Gastroesophageal sphincter (tissue), 4 donors: ENCODE measurements at regions not wholly inside any gene's neighbourhood (a gene's known extent, or its start where the extent isn't known, plus 50 kb on each side); places are given as distances from the start of the nearest gene placed in this dataset.

Source experiments
- ATAC-seq: fragments of 150-250 bp; one replicate; pipeline ENCODE4 v1.9.1; 2016; ENCODE audit warnings: mild to moderate bottlenecking, moderate library complexity
- H3K27ac ChIP-seq, 4 donors: fragments of 200-600 bp; sonication (generic) in 3 of 4; 1 replicate in 3 of 4; 2 replicates in 1 of 4; pipeline ENCODE4 v1.5.1; 2016 to 2019
- H3K27me3 ChIP-seq: fragments of 200-600 bp; sonication (generic); one replicate; pipeline ENCODE4 v1.5.1; 2019
- H3K36me3 ChIP-seq, 2 donors: fragments of 200-600 bp; sonication (generic); one replicate each; pipeline ENCODE4 v1.5.1; 2019; ENCODE audit warnings: control low read depth in 1 of 2
- H3K4me1 ChIP-seq, 3 donors: fragments of 200-600 bp; sonication (generic); 1 replicate in 2 of 3; 2 replicates in 1 of 3; pipeline ENCODE4 v1.5.1; 2016 to 2019; ENCODE audit warnings: control low read depth in 2 of 3
- H3K4me3 ChIP-seq, 2 donors: fragments of 200-600 bp; sonication (generic); one replicate each; pipeline ENCODE4 v1.5.1; 2019; ENCODE audit warnings: mild to moderate bottlenecking in 1 of 2, moderate library complexity in 1 of 2
- H3K9me3 ChIP-seq, 3 donors: fragments of 200-600 bp; sonication (generic); one replicate each; pipeline ENCODE4 v1.5.1; 2017 to 2019; ENCODE audit warnings: control low read depth in 2 of 3
- EP300 ChIP-seq: sonication (generic); formaldehyde crosslinking; IDR thresholded peaks from one replicate; pipeline ENCODE4 v1.6.1; 2017; ENCODE audit warnings: antibody characterized with exemption, mild to moderate bottlenecking
- POLR2A ChIP-seq, 2 donors: fragments of 450-650 bp; IDR thresholded peaks; one replicate each; pipeline ENCODE4 v1.6.1; 2017; ENCODE audit warnings: antibody characterized with exemption in 2 of 2, mild to moderate bottlenecking in 2 of 2, moderate library complexity in 1 of 2
- POLR2AphosphoS5 ChIP-seq: sonication (generic); formaldehyde crosslinking; IDR thresholded peaks from one replicate; pipeline ENCODE4 v1.6.1; 2017; ENCODE audit warnings: antibody characterized with exemption
- WGBS, 2 donors: methylation state at CpG; one replicate each; pipeline ENCODE4 v1.1.5; 2018; ENCODE audit warnings: low coverage in 1 of 2; 5-methylcytosine and 5-hydroxymethylcytosine counted together
- TF ChIP-seq, protein P1 (sequence below), 4 experiments: fragments of 200-600 bp in 2 of 4; fragments of 450-650 bp in 2 of 4; sonication (generic) in 1 of 4; IDR thresholded peaks; one replicate each; pipeline ENCODE4 v1.5.1; 2017 to 2019; ENCODE audit warnings: antibody characterized with exemption in 4 of 4, mild to moderate bottlenecking in 2 of 4, moderate library complexity in 2 of 4

DNA sequence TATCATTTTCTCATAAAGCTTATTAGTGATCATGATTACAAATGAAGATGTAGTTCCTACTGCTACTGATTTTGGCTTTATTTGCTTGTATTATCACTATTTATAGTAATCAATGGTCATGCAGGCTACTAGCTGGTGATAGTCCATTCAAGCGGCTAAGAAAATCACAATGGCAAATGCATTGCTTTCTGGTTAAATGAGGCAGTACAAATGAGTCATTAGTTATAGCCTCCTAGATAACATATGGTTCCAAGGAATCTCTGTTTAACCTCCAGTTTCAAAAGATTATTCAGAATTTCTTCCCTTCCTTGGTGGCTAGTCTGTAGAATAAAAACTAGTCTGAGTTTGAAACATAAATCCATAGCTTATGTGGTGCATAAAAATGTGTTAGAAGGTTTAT is 141.3 kb upstream of the HTR2A start:
- H3K27me3 ChIP-seq: no peaks in the 10 kb centered on the region
- TF ChIP-seq POLR2A (IDR thresholded peaks at IDR 0.05) (no peak), EP300 (no peak), POLR2AphosphoS5 (no peak)
- TF ChIP-seq, protein P1, sequence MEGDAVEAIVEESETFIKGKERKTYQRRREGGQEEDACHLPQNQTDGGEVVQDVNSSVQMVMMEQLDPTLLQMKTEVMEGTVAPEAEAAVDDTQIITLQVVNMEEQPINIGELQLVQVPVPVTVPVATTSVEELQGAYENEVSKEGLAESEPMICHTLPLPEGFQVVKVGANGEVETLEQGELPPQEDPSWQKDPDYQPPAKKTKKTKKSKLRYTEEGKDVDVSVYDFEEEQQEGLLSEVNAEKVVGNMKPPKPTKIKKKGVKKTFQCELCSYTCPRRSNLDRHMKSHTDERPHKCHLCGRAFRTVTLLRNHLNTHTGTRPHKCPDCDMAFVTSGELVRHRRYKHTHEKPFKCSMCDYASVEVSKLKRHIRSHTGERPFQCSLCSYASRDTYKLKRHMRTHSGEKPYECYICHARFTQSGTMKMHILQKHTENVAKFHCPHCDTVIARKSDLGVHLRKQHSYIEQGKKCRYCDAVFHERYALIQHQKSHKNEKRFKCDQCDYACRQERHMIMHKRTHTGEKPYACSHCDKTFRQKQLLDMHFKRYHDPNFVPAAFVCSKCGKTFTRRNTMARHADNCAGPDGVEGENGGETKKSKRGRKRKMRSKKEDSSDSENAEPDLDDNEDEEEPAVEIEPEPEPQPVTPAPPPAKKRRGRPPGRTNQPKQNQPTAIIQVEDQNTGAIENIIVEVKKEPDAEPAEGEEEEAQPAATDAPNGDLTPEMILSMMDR (IDR thresholded peaks at IDR 0.05): no peak
- no peaks in the 10 kb centered on the region for H3K36me3 ChIP-seq
- H3K9me3 ChIP-seq: no peaks in the 10 kb centered on the region
- no peak for ATAC-seq
- H3K4me3 ChIP-seq: no peak overlapping the region
- H3K27ac ChIP-seq: no peak overlapping the region
- 100% methylated on average over 1 of the region's 1 CpG for WGBS, 2 donors
- no peaks in the 10 kb centered on the region for H3K4me1 ChIP-seq

DNA sequence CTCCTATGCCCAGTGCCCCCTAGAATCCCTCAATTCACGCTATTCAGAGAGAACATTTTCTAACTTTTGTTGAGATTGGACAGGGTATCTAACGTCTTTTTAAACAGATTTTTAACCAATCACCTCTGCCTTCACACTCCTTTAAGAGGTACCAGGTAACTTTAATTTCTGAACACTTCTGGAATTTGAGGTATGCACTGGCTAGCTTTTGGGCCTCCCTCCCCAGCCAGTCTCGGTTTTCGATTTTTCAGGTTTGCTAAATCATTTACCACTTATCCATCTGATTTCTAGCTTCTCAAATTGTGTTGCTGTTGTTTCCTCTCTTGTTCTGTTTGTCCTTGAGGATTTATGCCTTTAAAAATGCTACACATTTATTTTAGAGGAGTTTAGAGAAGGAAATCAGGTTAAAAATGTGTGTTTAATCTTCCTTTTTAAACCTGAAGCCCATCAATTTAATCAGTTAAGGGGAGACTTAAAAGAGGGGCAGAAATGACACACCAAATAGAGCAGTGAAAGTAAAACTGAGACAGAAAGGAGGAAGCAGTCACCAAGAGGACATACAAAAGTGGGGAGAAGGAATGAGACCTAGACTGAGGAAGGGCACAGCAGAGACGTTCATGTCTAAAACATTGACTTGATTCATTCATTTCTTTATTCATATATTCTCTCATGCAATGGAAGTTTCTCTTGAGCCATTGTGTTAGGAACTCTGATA is 139.6 kb upstream of the HTR2A start:
- Histone ChIP-seq H3K36me3 (no peaks in the 10 kb centered on the region), H3K4me3 (no peak overlapping the region), H3K4me1 (no peaks in the 10 kb centered on the region), H3K27ac (no peak overlapping the region), H3K27me3 (no peaks in the 10 kb centered on the region), H3K9me3 (no peaks in the 10 kb centered on the region)
- WGBS, 2 donors: 77 to 90% methylated on average over 5 of the region's 5 CpGs
- ATAC-seq: no peak
- no peak for TF ChIP-seq EP300
- no peak for TF ChIP-seq POLR2A (IDR thresholded peaks at IDR 0.05)
- TF ChIP-seq, protein P1 (IDR thresholded peaks at IDR 0.05): no peak
- no peak for TF ChIP-seq POLR2AphosphoS5

DNA sequence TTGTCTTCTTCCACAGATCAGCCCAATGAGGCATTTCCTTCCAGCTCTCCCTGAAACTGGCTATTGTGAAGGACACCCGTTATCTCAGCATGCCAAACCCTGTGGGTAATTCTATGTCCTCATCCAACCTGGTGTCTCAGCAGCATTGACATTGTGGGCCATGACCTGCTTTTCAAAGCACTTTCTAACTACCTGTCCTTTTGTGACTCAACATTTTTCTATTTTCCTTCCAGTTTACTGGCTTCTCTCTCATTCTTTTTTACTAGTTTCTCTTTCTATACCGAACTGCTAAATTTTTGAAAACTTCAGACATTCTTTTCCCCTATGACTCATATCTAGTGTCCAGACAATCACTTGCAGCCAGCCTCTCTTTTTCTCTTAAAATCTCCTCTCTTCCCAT is 136.4 kb upstream of the HTR2A start:
- no peak overlapping the region for H3K4me3 ChIP-seq
- WGBS, 2 donors: 42 to 45% methylated on average over 2 of the region's 2 CpGs
- H3K9me3 ChIP-seq: no peaks in the 10 kb centered on the region
- no peaks in the 10 kb centered on the region for H3K4me1 ChIP-seq
- no peaks in the 10 kb centered on the region for H3K36me3 ChIP-seq
- no peak overlapping the region for H3K27ac ChIP-seq
- ATAC-seq: no peak
- no peaks in the 10 kb centered on the region for H3K27me3 ChIP-seq
- TF ChIP-seq EP300 (no peak), POLR2A (IDR thresholded peaks at IDR 0.05) (no peak), POLR2AphosphoS5 (no peak)
- TF ChIP-seq, protein P1 (IDR thresholded peaks at IDR 0.05): no peak

DNA sequence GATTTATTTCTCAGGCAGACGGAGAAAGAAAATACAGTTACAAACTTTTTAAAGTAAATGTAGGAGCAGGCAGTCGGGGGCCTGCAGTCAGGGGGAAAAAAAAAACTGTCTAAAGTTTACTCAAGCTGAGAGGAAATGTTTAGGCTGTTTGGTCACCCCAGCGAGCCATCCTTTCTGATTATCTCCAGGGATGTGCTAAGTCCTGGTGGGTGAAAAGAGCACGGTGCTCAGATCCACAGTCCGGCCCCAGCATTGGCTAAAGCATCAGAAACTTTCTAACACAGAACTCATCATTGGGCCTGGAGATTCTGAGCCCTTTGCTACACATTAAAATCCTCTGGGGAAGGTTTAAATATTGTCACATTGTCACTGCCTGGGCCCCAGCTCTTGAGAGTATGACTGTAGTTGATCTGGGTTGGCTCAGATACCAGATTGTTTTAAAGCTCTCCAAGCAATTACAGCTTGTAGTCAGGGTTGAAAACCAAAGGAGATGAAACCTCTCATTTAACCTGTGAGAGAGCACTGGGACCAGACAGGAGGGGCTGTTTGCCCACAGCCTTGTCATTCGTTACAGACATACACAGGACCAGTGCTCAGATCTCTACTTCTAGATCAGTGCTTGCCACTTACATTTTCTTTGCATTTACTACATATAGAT is 131.1 kb upstream of the HTR2A start:
- H3K27me3 ChIP-seq: no peaks in the 10 kb centered on the region
- no peaks in the 10 kb centered on the region for H3K9me3 ChIP-seq
- H3K4me3 ChIP-seq: no peak overlapping the region
- no peaks in the 10 kb centered on the region for H3K4me1 ChIP-seq
- H3K27ac ChIP-seq: no peak overlapping the region
- no peaks in the 10 kb centered on the region for H3K36me3 ChIP-seq
- no peak for ATAC-seq
- WGBS, 2 donors: 71 to 75% methylated on average over 4 to 6 of the region's 6 CpGs
- TF ChIP-seq POLR2A (IDR thresholded peaks at IDR 0.05): no peak
- no peak for TF ChIP-seq EP300
- TF ChIP-seq POLR2AphosphoS5: no peak
- TF ChIP-seq, protein P1 (IDR thresholded peaks at IDR 0.05): no peak
